HL-60 (cell line): ENCODE measurements at regions not wholly inside any gene's neighbourhood (a gene's known extent, or its start where the extent isn't known, plus 50 kb on each side); places are given as distances from the start of the nearest gene placed in this dataset.

Experiments used
- DNase-seq, 2 experiments: peaks; one replicate each; pipeline ENCODE4 v3.0.0-alpha.2; 2010 to 2020; ENCODE audit warnings: low read depth in 1 of 2, low spot score in 1 of 2
- H3K27ac ChIP-seq: fragments of 250-450 bp; sonication (Bioruptor Pico); replicated peaks from 2 replicates; pipeline ENCODE4 v1.5.1; 2020; ENCODE audit warnings: mild to moderate bottlenecking, moderate library complexity
- H3K27me3 ChIP-seq: fragments of 250-450 bp; sonication (Bioruptor Pico); 2 replicates; pipeline ENCODE4 v1.5.1; 2021; ENCODE audit warnings: mild to moderate bottlenecking, moderate library complexity; ENCODE audit not compliant: insufficient read depth, poor library complexity, severe bottlenecking
- H3K4me3 ChIP-seq: replicated peaks from 2 replicates; pipeline ENCODE4 v1.5.1; 2011; ENCODE audit warnings: mild to moderate bottlenecking, control low read depth, low read length; ENCODE audit not compliant: insufficient read depth
- CTCF ChIP-seq: IDR thresholded peaks from one replicate; pipeline ENCODE4 v1.5.1; 2011; ENCODE audit warnings: low read length, control low read depth, inconsistent platforms; ENCODE audit not compliant: insufficient read depth
- GABPA ChIP-seq: IDR thresholded peaks from 2 replicates; pipeline ENCODE4 v1.6.1; 2012; ENCODE audit warnings: low read depth
- POLR2AphosphoS5 ChIP-seq: IDR thresholded peaks from 2 replicates; pipeline ENCODE4 v1.6.1; 2012; ENCODE audit warnings: low read depth
- REST ChIP-seq: IDR thresholded peaks from 2 replicates; pipeline ENCODE4 v1.6.1; 2012; ENCODE audit warnings: low read depth; ENCODE audit not compliant: insufficient replicate concordance
- SPI1 ChIP-seq: IDR thresholded peaks from 2 replicates; pipeline ENCODE4 v1.6.1; 2012; ENCODE audit warnings: low read depth, mild to moderate bottlenecking, borderline replicate concordance

GRCh38 chr15:69597061-69597592 is 144.5 kb downstream of the RPLP1 start:
- Histone ChIP-seq H3K4me3 (no peak overlapping the region), H3K27me3 (no peaks in the 10 kb centered on the region), H3K27ac (no peak overlapping the region)
- TF ChIP-seq GABPA (no peak), SPI1 (no peak), POLR2AphosphoS5 (no peak), CTCF (no peak), REST (no peak)
- no peak for DNase-seq

- no peak for DNase-seq
- TF ChIP-seq GABPA, result no peak
- Histone ChIP-seq H3K27me3 (no peaks in the 10 kb centered on the region), H3K4me3 (no peak overlapping the region), H3K27ac (no peak overlapping the region)
Observed at GRCh38 chr15:69599271-69599670, 146.7 kb downstream of the RPLP1 start.

GRCh38 chr15:69600556-69601085 is 148.0 kb downstream of the RPLP1 start:
- TF ChIP-seq POLR2AphosphoS5, result no peak
- no peak for TF ChIP-seq SPI1
- TF ChIP-seq GABPA, result no peak
- no peak for TF ChIP-seq CTCF
- no peak for TF ChIP-seq REST

GRCh38 chr15:69601711-69602504 is 149.3 kb downstream of the RPLP1 start:
- Histone ChIP-seq H3K27me3 (no peaks in the 10 kb centered on the region), H3K27ac (no peak overlapping the region), H3K4me3 (no peak overlapping the region)
- TF ChIP-seq SPI1 (no peak), REST (no peak), POLR2AphosphoS5 (no peak), CTCF (no peak), GABPA (no peak)
- no peak for DNase-seq

More at GRCh38 chr15:69600556-69601085, 148.0 kb downstream of the RPLP1 start:
- Histone ChIP-seq H3K4me3 (no peak overlapping the region), H3K27me3 (no peaks in the 10 kb centered on the region), H3K27ac (no peak overlapping the region)
- no peak for DNase-seq
